HCT116 (cell line): ENCODE measurements at regions not wholly inside any gene's neighbourhood (a gene's known extent, or its start where the extent isn't known, plus 50 kb on each side); places are given as distances from the start of the nearest gene placed in this dataset.

Experiments
- CEBPB ChIP-seq: IDR thresholded peaks from 2 replicates; pipeline ENCODE4 v1.6.1; 2012; ENCODE audit warnings: low read depth
- CTCF ChIP-seq, 3 experiments: fragments of 200-600 bp in 1 of 3; sonication (generic) in 1 of 3; IDR thresholded peaks in 2 of 3; conservative IDR thresholded peaks in 1 of 3; 2 replicates each; pipeline ENCODE4 v1.5.1; 2012 to 2017; ENCODE audit warnings: low read depth in 2 of 3, low read length in 2 of 3, antibody characterized with exemption in 1 of 3, borderline replicate concordance in 1 of 3, control low read depth in 1 of 3, mild to moderate bottlenecking in 1 of 3, mixed read lengths in 1 of 3, mixed run types in 1 of 3, moderate library complexity in 1 of 3; ENCODE audit not compliant: insufficient read depth in 1 of 3
- EZH2 ChIP-seq: fragments of 200-600 bp; sonication (generic); IDR thresholded peaks from 2 replicates; pipeline ENCODE4 v1.6.1; 2017; ENCODE audit warnings: antibody characterized with exemption, mixed run types
- EZH2phosphoT487 ChIP-seq: fragments of 200-600 bp; IDR thresholded peaks from 2 replicates; pipeline ENCODE4 v1.6.1; 2018; ENCODE audit warnings: antibody characterized with exemption, borderline replicate concordance
- FOSL1 ChIP-seq: IDR thresholded peaks from 2 replicates; pipeline ENCODE4 v1.6.1; 2012; ENCODE audit warnings: low read depth
- POLR2A ChIP-seq: IDR thresholded peaks from 2 replicates; pipeline ENCODE4 v1.7.0; 2011; ENCODE audit warnings: borderline replicate concordance; ENCODE audit not compliant: insufficient read depth, insufficient read length; ENCODE audit errors: extremely low read depth
- POLR2AphosphoS5 ChIP-seq: IDR thresholded peaks from 2 replicates; pipeline ENCODE4 v1.6.1; 2011; ENCODE audit warnings: mild to moderate bottlenecking, low read depth, low read length, moderate library complexity
- REST ChIP-seq: IDR thresholded peaks from 2 replicates; pipeline ENCODE4 v1.6.1; 2012; ENCODE audit warnings: low read depth
- SIN3A ChIP-seq: IDR thresholded peaks from 2 replicates; pipeline ENCODE4 v1.6.1; 2012; ENCODE audit warnings: low read depth
- TCF7L2 ChIP-seq: IDR thresholded peaks from 2 replicates; pipeline ENCODE4 v1.7.0; 2011; ENCODE audit warnings: borderline replicate concordance, inconsistent platforms; ENCODE audit not compliant: insufficient read depth, insufficient read length; ENCODE audit errors: extremely low read depth
- YY1 ChIP-seq: IDR thresholded peaks from 2 replicates; pipeline ENCODE4 v1.6.1; 2011; ENCODE audit warnings: low read length, low read depth, moderate library complexity, mild to moderate bottlenecking; ENCODE audit not compliant: insufficient replicate concordance; ENCODE audit errors: extremely low read depth
- ZBTB33 ChIP-seq: IDR thresholded peaks from 2 replicates; pipeline ENCODE4 v1.6.1; 2011; ENCODE audit warnings: mild to moderate bottlenecking, low read length, moderate library complexity; ENCODE audit not compliant: insufficient replicate concordance; ENCODE audit errors: extremely low read depth
- ZFX ChIP-seq: fragments of 450-650 bp; IDR thresholded peaks from 2 replicates; pipeline ENCODE4 v1.6.1; 2017
- ZNF274 ChIP-seq: fragments of 200-500 bp; sonication (Bioruptor generic); IDR thresholded peaks from 2 replicates; pipeline ENCODE4 v1.6.1; 2014; ENCODE audit warnings: mild to moderate bottlenecking, low read depth, low read length, inconsistent platforms

- TF ChIP-seq EZH2, result no peak
- no peak for TF ChIP-seq ZFX
- no peak for TF ChIP-seq EZH2phosphoT487
- no peak for TF ChIP-seq CTCF (IDR thresholded peaks at IDR 0.05 in 2 of 3, conservative IDR thresholded peaks at IDR 0.05 in 1 of 3; ENCODE audit: borderline replicate concordance in 1 of 3, insufficient read depth in 1 of 3, low read depth in 2 of 3, low read length in 2 of 3)
- TF ChIP-seq TCF7L2, result no peak
- TF ChIP-seq YY1, result no peak
- TF ChIP-seq CEBPB, result no peak
- TF ChIP-seq POLR2AphosphoS5, result no peak
- no peak for TF ChIP-seq ZNF274
- no peak for TF ChIP-seq SIN3A
- TF ChIP-seq REST, result no peak
- no peak for TF ChIP-seq POLR2A
- no peak for TF ChIP-seq FOSL1
- TF ChIP-seq ZBTB33, result no peak
Observed at GRCh38 chr1:87170157-87170556, 158.5 kb upstream of the LMO4 start.
